ENCODE measurements at regions not wholly inside any gene's neighbourhood (a gene's known extent, or its start where the extent isn't known, plus 50 kb on each side); places are given as distances from the start of the nearest gene placed in this dataset.

DNA sequence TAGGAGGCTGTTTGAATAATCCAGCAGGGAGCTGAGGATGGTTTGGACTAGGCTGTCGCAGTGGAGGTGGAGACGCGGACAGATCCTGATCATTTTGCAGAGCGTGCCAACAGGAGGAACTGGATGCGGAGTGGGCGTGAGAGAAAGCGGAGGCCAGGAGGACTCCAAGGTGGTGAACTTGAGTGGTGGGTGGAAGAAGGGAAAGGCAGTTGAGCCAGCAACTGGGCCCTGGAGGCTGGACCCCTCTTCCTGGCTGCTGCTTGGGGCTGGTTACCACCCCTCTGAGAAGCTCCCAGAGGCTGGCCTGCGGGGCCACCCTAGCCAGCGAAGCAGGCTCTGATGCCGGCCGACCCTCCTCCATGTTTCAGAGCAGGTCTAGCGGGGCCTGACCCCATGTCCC is 56.8 kb upstream of the KCNA1 start:
- TF ChIP-seq CTCF (IDR thresholded peaks at IDR 0.05): no peak
- TF ChIP-seq POLR2A (IDR thresholded peaks at IDR 0.05): no peak
- H3K36me3 ChIP-seq: no peaks in the 10 kb centered on the region
- no peak overlapping the region for H3K27ac ChIP-seq
- ATAC-seq (no peak), DNase-seq (no peak)
- H3K4me1 ChIP-seq: peaks cover 0 to 6% (median 4%) of the 10 kb centered on the region in 12 donors
- no peaks in the 10 kb centered on the region for H3K9me3 ChIP-seq
- 91 to 98% (median 94%) methylated on average over 10 to 12 of the region's 12 CpGs for WGBS, 4 donors
- intact Hi-C loops (cut with DNase I): loop anchor here in 1 of 10 donors (10.0 kb wide), 1 partner anchor 232 kb away; no protein-coding TSS in a partner anchor
- H3K27me3 ChIP-seq: peaks cover 0 to 4% (median 0%) of the 10 kb centered on the region in 9 donors
- no peak overlapping the region for H3K4me3 ChIP-seq

DNA sequence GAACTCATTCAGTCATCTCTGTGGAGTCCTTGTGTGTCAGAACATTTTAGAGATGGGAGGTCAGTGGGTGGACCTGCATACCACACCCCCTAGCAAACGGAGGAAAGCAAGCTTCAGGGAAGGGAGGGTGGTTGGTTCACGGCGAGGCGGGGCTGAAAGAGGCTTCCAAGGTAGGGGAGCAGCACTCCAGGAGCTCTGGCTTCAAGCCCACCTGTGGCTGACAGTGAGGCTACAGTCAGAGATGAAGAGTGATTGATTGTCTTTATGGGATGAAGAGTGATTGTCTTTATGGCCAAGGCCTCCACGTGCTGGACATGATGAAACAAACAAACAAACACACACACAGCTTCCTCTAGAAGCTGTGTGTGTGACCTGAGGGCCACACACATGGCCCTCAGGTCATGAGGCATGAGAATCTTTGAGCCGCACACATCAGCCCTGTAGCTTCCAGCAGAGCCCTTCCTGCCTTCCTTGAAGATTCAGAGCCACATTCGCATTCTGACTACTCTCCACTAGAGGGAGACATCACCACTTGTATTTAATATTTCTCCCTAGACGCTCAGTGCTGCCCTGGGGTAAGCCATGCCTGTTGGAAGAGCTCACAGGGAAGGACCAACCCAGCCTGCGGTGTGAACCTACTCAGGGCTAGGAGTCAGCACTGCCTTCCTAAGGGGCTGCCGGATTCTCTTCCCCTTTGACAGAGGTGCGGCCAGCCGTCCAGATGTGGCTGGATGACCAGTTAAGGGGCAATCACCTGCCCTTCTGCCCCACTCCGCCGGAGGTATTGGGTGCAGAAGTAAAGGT is 54.4 kb upstream of the KCNA1 start:
- H3K4me3 ChIP-seq: no peak overlapping the region
- H3K4me1 ChIP-seq: peaks cover 0 to 28% (median 12%) of the 10 kb centered on the region in 12 donors
- H3K27ac ChIP-seq: no peak overlapping the region
- TF ChIP-seq POLR2A (IDR thresholded peaks at IDR 0.05): no peak
- peak; percentile 71 to 88 (median 81) for TF ChIP-seq CTCF (IDR thresholded peaks at IDR 0.05)
- H3K27me3 ChIP-seq: peaks cover 0 to 10% (median 0%) of the 10 kb centered on the region in 9 donors
- intact Hi-C loops (cut with DNase I): loop anchor here (1.0 to 10.0 kb wide), 6 partner anchors 147 to 587 kb away; no protein-coding TSS in a partner anchor
- no peaks in the 10 kb centered on the region for H3K36me3 ChIP-seq
- WGBS, 4 donors: 40 to 46% (median 44%) methylated on average over 10 to 14 of the region's 14 CpGs
- ATAC-seq (peak; percentile 20 to 64 (median 62)), DNase-seq (peak in 3 of 5 donors; percentile 35 to 52 (median 51))
- H3K9me3 ChIP-seq: no peaks in the 10 kb centered on the region

DNA sequence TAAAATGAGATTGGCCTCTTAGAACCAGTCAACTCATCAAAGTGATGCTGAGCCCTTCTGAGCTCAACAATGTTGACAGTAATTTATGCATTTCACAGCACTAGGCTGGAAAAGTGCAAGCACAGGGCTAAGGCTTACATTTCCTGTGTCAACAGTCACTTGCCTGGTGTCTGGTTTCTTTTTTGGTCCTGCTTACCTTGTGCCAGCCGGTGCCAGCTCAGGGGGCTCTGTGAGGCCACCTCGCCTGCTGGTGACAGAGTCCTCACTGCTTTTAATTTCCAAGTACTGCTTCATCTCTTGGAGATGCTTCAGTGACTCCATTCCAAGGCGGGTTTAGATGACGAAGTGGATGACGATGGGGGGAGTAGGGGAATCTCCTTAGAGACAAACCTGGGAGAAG is 53.1 kb upstream of the KCNA1 start:
- DNase-seq: no peak
- Histone ChIP-seq H3K27me3 (peaks cover 0 to 10% (median 0%) of the 10 kb centered on the region in 9 donors), H3K9me3 (no peaks in the 10 kb centered on the region), H3K4me3 (no peak overlapping the region), H3K36me3 (no peaks in the 10 kb centered on the region), H3K4me1 (peaks cover 0 to 36% (median 12%) of the 10 kb centered on the region in 12 donors), H3K27ac (no peak overlapping the region)
- no peak for TF ChIP-seq POLR2A (IDR thresholded peaks at IDR 0.05)
- no peak for TF ChIP-seq CTCF (IDR thresholded peaks at IDR 0.05)
- intact Hi-C loops (cut with DNase I): loop anchor here (2.0 to 10.0 kb wide), 5 partner anchors 146 to 586 kb away; no protein-coding TSS in a partner anchor
- ATAC-seq: no peak
- 80 to 85% (median 83%) methylated on average over 5 of the region's 5 CpGs for WGBS, 4 donors
